Endothelial cell (in vitro differentiated cells): ENCODE measurements at regions not wholly inside any gene's neighbourhood (a gene's known extent, or its start where the extent isn't known, plus 50 kb on each side); places are given as distances from the start of the nearest gene placed in this dataset.
"Not testable (repeated sequence)": the region's sequence is repeated elsewhere in the genome, so short reads cannot be mapped to it uniquely, and the experiment has no call there.

Experiments used
- DNase-seq: peaks from one replicate; pipeline ENCODE4 v3.0.0; 2021; ENCODE audit warnings: low spot score
- H3K27ac Mint-ChIP-seq: one replicate; pipeline ENCODE4 v1.8.0; 2021; ENCODE audit warnings: mixed read lengths, inconsistent platforms; ENCODE audit not compliant: unreplicated experiment
- H3K27me3 Mint-ChIP-seq: one replicate; pipeline ENCODE4 v1.8.0; 2021; ENCODE audit warnings: mild to moderate bottlenecking, moderate library complexity, mixed read lengths, inconsistent platforms; ENCODE audit not compliant: unreplicated experiment
- H3K36me3 Mint-ChIP-seq: one replicate; pipeline ENCODE4 v1.8.0; 2021; ENCODE audit warnings: mild to moderate bottlenecking, low read depth, mixed read lengths, inconsistent platforms; ENCODE audit not compliant: unreplicated experiment
- H3K4me1 Mint-ChIP-seq: one replicate; pipeline ENCODE4 v1.8.0; 2021; ENCODE audit warnings: mild to moderate bottlenecking, mixed read lengths, inconsistent platforms; ENCODE audit not compliant: unreplicated experiment
- H3K4me3 Mint-ChIP-seq: one replicate; pipeline ENCODE4 v1.8.0; 2021; ENCODE audit warnings: mild to moderate bottlenecking, mixed read lengths, inconsistent platforms; ENCODE audit not compliant: unreplicated experiment
- H3K9me3 Mint-ChIP-seq: one replicate; pipeline ENCODE4 v1.8.0; 2021; ENCODE audit warnings: mixed read lengths, inconsistent platforms; ENCODE audit not compliant: unreplicated experiment
- TF ChIP-seq, protein P1 (sequence below): fragments of 200-600 bp; sonication (generic); IDR thresholded peaks from one replicate; pipeline ENCODE4 v1.5.0; 2021; ENCODE audit warnings: antibody characterized with exemption; ENCODE audit not compliant: unreplicated experiment

DNA sequence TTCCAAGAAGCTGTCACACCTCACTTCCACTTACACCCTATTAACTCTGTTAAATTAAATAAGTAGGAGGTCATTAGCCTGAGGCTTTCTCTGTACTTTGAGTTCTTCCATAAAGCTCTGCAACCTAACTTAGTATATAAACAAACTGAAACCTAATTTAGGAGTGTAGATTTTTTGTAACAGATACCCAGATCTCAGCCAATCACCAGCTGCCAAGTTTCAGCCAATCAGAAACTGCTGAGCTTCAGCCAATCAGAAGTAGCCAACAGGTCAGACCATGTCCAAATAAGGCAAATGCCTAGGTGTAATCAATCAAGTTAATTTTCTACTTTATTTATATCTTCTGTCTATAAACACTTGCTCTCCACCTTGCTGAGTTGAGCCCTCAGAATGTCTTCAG is 142.7 kb upstream of the SULF2 start:
- Mint-ChIP-seq H3K27ac (no peak overlapping the region), H3K4me1 (no peaks in the 10 kb centered on the region), H3K36me3 (no peaks in the 10 kb centered on the region), H3K27me3 (no peaks in the 10 kb centered on the region), H3K9me3 (no peaks in the 10 kb centered on the region), H3K4me3 (no peak overlapping the region)
- no peak for DNase-seq
- TF ChIP-seq, protein P1, sequence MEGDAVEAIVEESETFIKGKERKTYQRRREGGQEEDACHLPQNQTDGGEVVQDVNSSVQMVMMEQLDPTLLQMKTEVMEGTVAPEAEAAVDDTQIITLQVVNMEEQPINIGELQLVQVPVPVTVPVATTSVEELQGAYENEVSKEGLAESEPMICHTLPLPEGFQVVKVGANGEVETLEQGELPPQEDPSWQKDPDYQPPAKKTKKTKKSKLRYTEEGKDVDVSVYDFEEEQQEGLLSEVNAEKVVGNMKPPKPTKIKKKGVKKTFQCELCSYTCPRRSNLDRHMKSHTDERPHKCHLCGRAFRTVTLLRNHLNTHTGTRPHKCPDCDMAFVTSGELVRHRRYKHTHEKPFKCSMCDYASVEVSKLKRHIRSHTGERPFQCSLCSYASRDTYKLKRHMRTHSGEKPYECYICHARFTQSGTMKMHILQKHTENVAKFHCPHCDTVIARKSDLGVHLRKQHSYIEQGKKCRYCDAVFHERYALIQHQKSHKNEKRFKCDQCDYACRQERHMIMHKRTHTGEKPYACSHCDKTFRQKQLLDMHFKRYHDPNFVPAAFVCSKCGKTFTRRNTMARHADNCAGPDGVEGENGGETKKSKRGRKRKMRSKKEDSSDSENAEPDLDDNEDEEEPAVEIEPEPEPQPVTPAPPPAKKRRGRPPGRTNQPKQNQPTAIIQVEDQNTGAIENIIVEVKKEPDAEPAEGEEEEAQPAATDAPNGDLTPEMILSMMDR: no peak

DNA sequence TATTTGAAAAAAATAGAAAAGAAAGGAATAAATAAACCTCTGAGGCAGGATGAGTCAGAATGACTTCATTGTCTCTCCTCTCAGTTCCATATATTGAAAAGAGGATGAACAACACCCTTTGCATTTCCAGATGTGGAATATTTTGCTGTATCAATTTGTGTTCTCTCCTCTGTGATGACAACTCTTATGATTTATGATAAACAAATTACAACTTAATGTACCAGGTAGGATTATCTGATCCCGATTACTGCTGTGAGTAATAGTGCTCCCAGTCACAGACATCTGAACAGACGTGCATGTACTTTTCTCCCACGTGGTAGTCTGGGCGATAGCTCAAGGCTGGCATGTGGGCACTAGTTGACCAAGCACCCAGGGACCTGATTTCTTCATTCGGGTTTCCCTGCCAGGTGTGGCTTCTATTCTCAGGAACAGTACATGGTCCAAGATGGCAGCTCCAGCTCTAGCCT is 142.1 kb upstream of the SULF2 start:
- Mint-ChIP-seq H3K27me3 (no peaks in the 10 kb centered on the region), H3K9me3 (no peaks in the 10 kb centered on the region), H3K27ac (no peak overlapping the region), H3K4me1 (no peaks in the 10 kb centered on the region), H3K36me3 (no peaks in the 10 kb centered on the region), H3K4me3 (no peak overlapping the region)
- no peak for DNase-seq
- TF ChIP-seq, protein P1: no peak

DNA sequence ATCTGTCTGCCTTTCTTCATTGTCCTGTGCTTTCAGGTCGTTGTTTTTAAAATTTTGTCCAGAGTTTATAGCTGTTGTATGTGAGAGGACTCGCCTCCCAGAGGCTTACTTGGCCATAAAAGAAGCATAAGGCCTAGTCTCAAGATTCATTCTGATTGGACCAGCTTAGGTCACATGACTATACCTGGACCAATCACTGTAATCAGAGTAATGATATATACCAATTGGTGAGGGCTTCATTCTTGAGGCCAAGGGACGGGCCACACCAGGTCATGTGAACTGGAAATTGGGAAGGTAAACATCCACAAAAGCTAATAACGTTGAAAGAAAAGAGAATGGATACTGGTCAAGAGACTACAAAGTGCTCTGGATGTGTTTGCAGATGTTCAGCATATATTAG is 141.4 kb upstream of the SULF2 start:
- Mint-ChIP-seq H3K9me3 (no peaks in the 10 kb centered on the region), H3K4me3 (no peak overlapping the region), H3K4me1 (peaks cover 3% of the 10 kb centered on the region), H3K27me3 (no peaks in the 10 kb centered on the region), H3K27ac (no peak overlapping the region), H3K36me3 (no peaks in the 10 kb centered on the region)
- TF ChIP-seq, protein P1: no peak
- no peak for DNase-seq

DNA sequence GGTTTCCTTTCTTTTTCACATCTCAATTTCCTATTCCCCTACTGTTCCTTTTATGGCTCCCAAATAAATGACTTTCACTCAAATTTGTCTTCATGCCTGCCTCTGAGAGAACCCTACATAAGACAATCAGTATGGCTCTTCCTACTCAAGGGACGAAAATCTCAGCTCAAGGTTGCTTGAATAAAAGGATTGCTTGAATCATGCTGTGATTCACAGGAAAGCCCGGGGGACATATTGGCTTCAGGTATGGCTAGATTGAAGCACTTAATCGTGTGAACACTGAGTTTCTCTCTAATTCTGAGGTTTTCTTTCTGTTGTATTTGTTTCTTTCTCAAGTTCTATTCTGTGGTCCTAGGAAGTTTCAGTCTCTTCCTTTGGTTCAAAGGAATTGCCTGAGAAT is 140.3 kb upstream of the SULF2 start:
- TF ChIP-seq, protein P1: no peak
- Mint-ChIP-seq H3K36me3 (no peaks in the 10 kb centered on the region), H3K27me3 (no peaks in the 10 kb centered on the region), H3K27ac (no peak overlapping the region), H3K9me3 (no peaks in the 10 kb centered on the region), H3K4me1 (peaks cover 3% of the 10 kb centered on the region), H3K4me3 (no peak overlapping the region)
- no peak for DNase-seq

DNA sequence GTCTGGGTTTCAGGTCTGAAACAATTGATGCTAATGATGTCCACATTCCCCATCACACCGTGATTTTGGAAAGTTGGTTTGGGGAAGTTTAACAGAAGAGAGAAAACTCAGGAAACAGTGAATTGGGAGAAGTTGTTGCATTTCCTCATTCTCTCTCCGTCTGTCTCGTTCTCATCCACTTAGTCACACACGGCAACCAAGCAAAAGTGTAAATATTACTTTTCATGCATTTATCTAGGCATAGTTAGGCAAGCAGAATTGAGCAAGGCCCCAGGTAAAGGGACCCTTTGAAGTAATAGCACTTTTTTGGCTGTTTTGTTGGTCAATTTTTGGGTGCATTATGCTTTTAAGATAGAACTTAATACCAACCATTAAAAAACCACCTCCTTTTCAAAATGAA is 137.0 kb upstream of the SULF2 start:
- peaks cover 12% of the 10 kb centered on the region for H3K9me3 Mint-ChIP-seq
- no peak for DNase-seq
- no peak overlapping the region for H3K27ac Mint-ChIP-seq
- H3K4me1 Mint-ChIP-seq: peaks cover 3% of the 10 kb centered on the region
- TF ChIP-seq, protein P1: no peak
- H3K36me3 Mint-ChIP-seq: peaks cover 8% of the 10 kb centered on the region
- H3K4me3 Mint-ChIP-seq: no peak overlapping the region
- no peaks in the 10 kb centered on the region for H3K27me3 Mint-ChIP-seq

DNA sequence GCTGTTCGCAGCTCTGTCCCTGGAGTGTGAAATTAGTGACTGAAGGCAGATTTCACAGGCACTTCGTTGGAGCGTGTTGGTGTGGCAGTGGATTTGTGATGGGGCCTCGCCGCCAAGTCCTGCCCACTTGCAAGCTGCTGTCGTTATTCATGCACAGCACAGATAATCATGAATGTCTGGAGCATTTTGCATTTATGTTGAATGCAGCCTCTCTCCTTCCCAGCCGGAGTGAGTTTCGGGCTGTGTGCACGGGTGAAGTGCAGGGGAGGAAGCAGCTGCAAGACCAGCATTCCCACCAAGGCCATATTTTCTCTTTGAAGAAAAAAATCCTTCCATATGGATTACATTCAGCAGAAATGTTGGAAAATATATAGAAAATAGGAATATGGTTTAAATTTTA is 136.5 kb upstream of the SULF2 start:
- not testable (repeated sequence) for H3K4me1 Mint-ChIP-seq, H3K4me3 Mint-ChIP-seq, H3K27me3 Mint-ChIP-seq, DNase-seq, H3K27ac Mint-ChIP-seq
- peaks cover 12% of the 10 kb centered on the region for H3K36me3 Mint-ChIP-seq
- peaks cover 17% of the 10 kb centered on the region for H3K9me3 Mint-ChIP-seq
